IMR-90 (cell line): ENCODE measurements at regions not wholly inside any gene's neighbourhood (a gene's known extent, or its start where the extent isn't known, plus 50 kb on each side); places are given as distances from the start of the nearest gene placed in this dataset.

Experiments used
- ATAC-seq: fragments of 200-7000 bp; cut with Tn5 transposase; 2 replicates; pipeline ENCODE4 v1.9.1; 2020; ENCODE audit warnings: low read depth, mild to moderate bottlenecking, moderate library complexity
- BruUV-seq: library from RNA; stranded (reverse); fragments of 400-500 nt; replicated peaks from 2 replicates; lab custom pipeline; 2021; lab: Mats Ljungman, UMichigan
- CTCF ChIA-PET: fragments of 300-600 bp; formaldehyde crosslinking; extraction: SDS; loops from one replicate; lab custom pipeline; 2021; ENCODE audit warnings: antibody characterized with exemption; lab: Yijun Ruan, JAX
- POLR2A ChIA-PET: fragments of 300-600 bp; sonication (Branson Sonifier 250); formaldehyde crosslinking; loops from one replicate; lab custom pipeline; 2022; ENCODE audit warnings: antibody characterized with exemption; ENCODE audit not compliant: unreplicated experiment; lab: Charles Lee
- DNase-seq: peaks from one replicate; pipeline ENCODE4 v3.0.0; 2013
- H2AFZ ChIP-seq: replicated peaks from 2 replicates; pipeline ENCODE3; 2013; ENCODE audit warnings: low read length, mild to moderate bottlenecking; ENCODE audit not compliant: poor library complexity
- H2AK5ac ChIP-seq: 2 replicates; pipeline ENCODE4 v1.6.1; 2013; ENCODE audit warnings: low read depth, low read length, inconsistent platforms
- H2AK9ac ChIP-seq: replicated peaks from 2 replicates; pipeline ENCODE3; 2013; ENCODE audit warnings: mild to moderate bottlenecking, low read depth, low read length, moderate library complexity; ENCODE audit not compliant: poor library complexity
- H2BK120ac ChIP-seq: 2 replicates; pipeline ENCODE4 v1.6.1; 2013; ENCODE audit warnings: low read depth, low read length, inconsistent platforms
- H2BK15ac ChIP-seq: 3 replicates; pipeline ENCODE4 v1.6.1; 2013; ENCODE audit warnings: low read depth, low read length, inconsistent platforms
- H2BK20ac ChIP-seq: 2 replicates; pipeline ENCODE4 v1.6.1; 2013; ENCODE audit warnings: low read depth, mild to moderate bottlenecking, inconsistent platforms, low read length, moderate library complexity
- H2BK5ac ChIP-seq: 2 replicates; pipeline ENCODE4 v1.6.1; 2013; ENCODE audit warnings: mild to moderate bottlenecking, low read depth, low read length, inconsistent platforms; ENCODE audit not compliant: poor library complexity, severe bottlenecking
- H3K14ac ChIP-seq: replicated peaks from 2 replicates; pipeline ENCODE4 v1.6.1; 2013; ENCODE audit warnings: low read depth, low read length, inconsistent platforms
- H3K18ac ChIP-seq: 2 replicates; pipeline ENCODE4 v1.6.1; 2013; ENCODE audit warnings: low read depth, low read length, control low read depth
- H3K23ac ChIP-seq: 2 replicates; pipeline ENCODE4 v1.6.1; 2013; ENCODE audit warnings: low read depth, low read length, inconsistent platforms
- H3K27ac ChIP-seq: 2 replicates; pipeline ENCODE4 v1.5.1; 2013; ENCODE audit warnings: mild to moderate bottlenecking, control low read depth, low read length; ENCODE audit not compliant: insufficient read depth
- H3K27me3 ChIP-seq: 2 replicates; pipeline ENCODE4 v1.6.1; 2013; ENCODE audit warnings: low read length; ENCODE audit not compliant: control insufficient read depth, insufficient read depth
- H3K36me3 ChIP-seq: 2 replicates; pipeline ENCODE4 v1.6.1; 2013; ENCODE audit warnings: low read length, mixed read lengths; ENCODE audit not compliant: control insufficient read depth, insufficient read depth
- H3K4ac ChIP-seq: 2 replicates; pipeline ENCODE4 v1.6.1; 2013; ENCODE audit warnings: low read depth, low read length, inconsistent platforms
- H3K4me1 ChIP-seq: 2 replicates; pipeline ENCODE4 v1.6.1; 2013; ENCODE audit warnings: low read length, mixed read lengths; ENCODE audit not compliant: control insufficient read depth, insufficient read depth
- H3K4me2 ChIP-seq: 2 replicates; pipeline ENCODE4 v1.6.1; 2013; ENCODE audit warnings: low read depth, mild to moderate bottlenecking, control low read depth, low read length, moderate library complexity
- H3K4me3 ChIP-seq: 2 replicates; pipeline ENCODE4 v1.5.1; 2013; ENCODE audit warnings: low read depth, mild to moderate bottlenecking, control low read depth, low read length, moderate library complexity; ENCODE audit not compliant: insufficient read depth
- H3K56ac ChIP-seq: 2 replicates; pipeline ENCODE4 v1.6.1; 2013; ENCODE audit warnings: low read length, inconsistent platforms; ENCODE audit not compliant: insufficient read depth; ENCODE audit errors: extremely low read depth
- H3K79me1 ChIP-seq, 2 experiments: 2 replicates each; pipeline ENCODE4 v1.6.1; 2013; ENCODE audit warnings: low read length in 2 of 2, inconsistent platforms in 1 of 2, low read depth in 1 of 2
- H3K9ac ChIP-seq: 2 replicates; pipeline ENCODE4 v1.6.1; 2013; ENCODE audit warnings: low read depth, low read length, control low read depth
- H3K9me1 ChIP-seq: 2 replicates; pipeline ENCODE4 v1.6.1; 2013; ENCODE audit warnings: low read length, inconsistent platforms; ENCODE audit not compliant: insufficient read depth
- H3K9me3 ChIP-seq: 2 replicates; pipeline ENCODE4 v1.6.1; 2013; ENCODE audit warnings: low read length; ENCODE audit not compliant: control insufficient read depth, insufficient read depth
- H4K20me1 ChIP-seq: 2 replicates; pipeline ENCODE4 v1.6.1; 2013; ENCODE audit warnings: low read length, inconsistent platforms; ENCODE audit not compliant: insufficient read depth
- H4K5ac ChIP-seq: 2 replicates; pipeline ENCODE4 v1.6.1; 2013; ENCODE audit warnings: mild to moderate bottlenecking, low read depth, low read length, control low read depth
- H4K8ac ChIP-seq, 2 experiments: 2 replicates each; pipeline ENCODE4 v1.6.1; 2013; ENCODE audit warnings: low read depth in 2 of 2, low read length in 2 of 2, control low read depth in 1 of 2, inconsistent platforms in 1 of 2
- H4K91ac ChIP-seq: 2 replicates; pipeline ENCODE4 v1.6.1; 2013; ENCODE audit warnings: low read depth, low read length, inconsistent platforms; ENCODE audit not compliant: insufficient read depth
- CEBPB ChIP-seq: IDR thresholded peaks from 2 replicates; pipeline ENCODE4 v1.6.1; 2012; ENCODE audit warnings: low read depth, low read length, improper control_type of control experiment
- MXI1 ChIP-seq: IDR thresholded peaks from 2 replicates; pipeline ENCODE4 v1.6.1; 2012; ENCODE audit warnings: low read depth, mild to moderate bottlenecking, low read length, moderate library complexity, borderline replicate concordance
- NFE2L2 ChIP-seq: fragments of 150-350 bp; IDR thresholded peaks from 2 replicates; pipeline ENCODE4 v1.6.1; 2016; ENCODE audit warnings: low read depth, mild to moderate bottlenecking, low read length
- POLR2A ChIP-seq: IDR thresholded peaks from 2 replicates; pipeline ENCODE4 v1.6.1; 2012; ENCODE audit warnings: mild to moderate bottlenecking, low read depth, low read length
- RAD21 ChIP-seq: IDR thresholded peaks from 2 replicates; pipeline ENCODE4 v1.6.1; 2012; ENCODE audit warnings: low read length, improper control_type of control experiment
- WGBS, 2 experiments: methylation state at CpG; one replicate each; pipeline versions ENCODE4 v1.1.5 to v1.1.7; 2013; ENCODE audit warnings: missing lambda C conversion rate in 2 of 2; ENCODE audit not compliant: insufficient read length in 1 of 2; ENCODE audit errors: extremely low coverage in 2 of 2; 5-methylcytosine and 5-hydroxymethylcytosine counted together
- dilution Hi-C: fragments of 300-500 bp; cut with HindIII; formaldehyde crosslinking; loops from one replicate; pipeline ENCODE4 v1.14.3; 2018; ENCODE audit warnings: low sequenced_read_pairs; ENCODE audit not compliant: unreplicated experiment
- in situ Hi-C: fragments of 300-500 bp; cut with MboI; formaldehyde crosslinking; loops from 3 replicates; pipeline ENCODE4 v1.14.3; 2019; ENCODE audit warnings: low sequenced_read_pairs, inconsistent platforms, mixed read lengths
- intact Hi-C: fragments of 100-400 bp; cut with micrococcal nuclease; formaldehyde crosslinking; loops from 2 replicates; pipeline ENCODE4 v1.10.0; 2022

DNA sequence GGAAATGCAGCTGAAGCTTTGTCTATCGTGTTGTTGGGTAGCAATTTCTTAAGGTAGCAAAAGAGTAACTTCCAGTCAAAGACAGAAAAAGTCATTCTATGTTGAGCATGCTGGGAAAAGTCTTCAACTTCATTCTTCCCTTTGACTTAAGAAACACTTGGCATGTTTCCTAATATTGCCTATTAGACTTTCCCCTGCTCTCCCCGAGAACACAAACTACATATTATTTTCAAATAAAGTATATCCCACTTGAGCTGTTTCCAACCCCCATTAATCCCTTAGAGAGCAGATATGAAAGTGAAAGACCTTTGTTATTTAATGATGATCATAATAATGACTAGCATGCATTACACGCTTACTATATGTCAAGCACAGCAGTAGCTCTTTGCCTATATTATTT is 136.0 kb upstream of the SPOPL start:
- Histone ChIP-seq H2BK5ac (no peak overlapping the region), H4K20me1 (no peaks in the 10 kb centered on the region), H2BK20ac (no peak overlapping the region), H3K4me3 (no peak overlapping the region), H2AFZ (no peak overlapping the region), H3K23ac (no peak overlapping the region), H2BK15ac (no peak overlapping the region), H3K79me1 (no peaks in the 10 kb centered on the region), H3K27ac (no peak overlapping the region), H3K9ac (no peak overlapping the region), H3K18ac (0 out of 2 replicates have a peak overlapping the region, but pooled peaks have one; percentile 52), H3K14ac (no peak overlapping the region), H4K91ac (no peak overlapping the region), H3K27me3 (no peaks in the 10 kb centered on the region), H3K36me3 (no peaks in the 10 kb centered on the region), H2AK5ac (no peak overlapping the region), H4K5ac (no peak overlapping the region), H4K8ac (no peak overlapping the region), H3K4me1 (no peaks in the 10 kb centered on the region), H3K4ac (no peak overlapping the region), H2BK120ac (no peak overlapping the region), H3K56ac (no peak overlapping the region), H3K4me2 (no peak overlapping the region), H3K9me3 (no peaks in the 10 kb centered on the region), H2AK9ac (no peak overlapping the region), H3K9me1 (no peaks in the 10 kb centered on the region)
- no TSS peak for BruUV-seq
- TF ChIP-seq CEBPB (no peak), RAD21 (no peak), NFE2L2 (no peak), POLR2A (no peak), MXI1 (no peak)
- dilution Hi-C loops (no loop called here), intact Hi-C loops (no loop called here), in situ Hi-C loops (no loop called here)
- ChIA-PET CTCF (interaction anchor here (0.6 kb wide), 1 partner anchor 24 kb away, joined by 4 read pairs; no protein-coding TSS in a partner anchor), POLR2A (no interaction called here)
- no peak for ATAC-seq
- no peak for DNase-seq
- no CpG with 5 or more reads among the region's 3 CpGs for WGBS, 2 experiments
